Neural progenitor cell (in vitro differentiated cells): ENCODE measurements at regions not wholly inside any gene's neighbourhood (a gene's known extent, or its start where the extent isn't known, plus 50 kb on each side); places are given as distances from the start of the nearest gene placed in this dataset. TPM values are rescaled to one million over a fixed set of nuclear protein-coding genes. Genes with fewer than 3 reads are reported as not detected.
"Not testable (repeated sequence)": the region's sequence is repeated elsewhere in the genome, so short reads cannot be mapped to it uniquely, and the experiment has no call there.

Source experiments
- DNase-seq: peaks from one replicate; pipeline ENCODE4 v3.0.0-alpha.2; 2016; ENCODE audit warnings: low spot score
- H2AFZ ChIP-seq: fragments of 200-600 bp; sonication (generic); replicated peaks from 2 replicates; pipeline ENCODE4 v1.6.1; 2016; ENCODE audit warnings: antibody characterized with exemption
- H3F3A ChIP-seq: fragments of 200-600 bp; sonication (generic); 2 replicates; pipeline ENCODE4 v1.6.1; 2016; ENCODE audit warnings: antibody characterized with exemption, low read depth
- H3K27ac ChIP-seq: fragments of 200-600 bp; sonication (generic); 2 replicates; pipeline ENCODE4 v1.5.1; 2016; ENCODE audit warnings: mild to moderate bottlenecking
- H3K27me3 ChIP-seq: fragments of 200-600 bp; sonication (generic); 2 replicates; pipeline ENCODE4 v1.6.1; 2016; ENCODE audit warnings: mild to moderate bottlenecking, moderate library complexity
- H3K36me3 ChIP-seq: fragments of 200-600 bp; sonication (generic); 2 replicates; pipeline ENCODE4 v1.5.1; 2016
- H3K4me1 ChIP-seq: fragments of 200-600 bp; sonication (generic); 2 replicates; pipeline ENCODE4 v1.6.1; 2016; ENCODE audit warnings: mixed run types
- H3K4me2 ChIP-seq: fragments of 200-600 bp; sonication (generic); 2 replicates; pipeline ENCODE4 v1.6.1; 2016
- H3K4me3 ChIP-seq: fragments of 200-600 bp; sonication (generic); 2 replicates; pipeline ENCODE4 v1.5.1; 2016
- H3K79me2 ChIP-seq: fragments of 200-600 bp; sonication (generic); 2 replicates; pipeline ENCODE4 v1.6.1; 2016; ENCODE audit warnings: low read depth
- H3K9ac ChIP-seq: fragments of 200-600 bp; sonication (generic); 2 replicates; pipeline ENCODE4 v1.6.1; 2016
- H3K9me3 ChIP-seq: fragments of 200-600 bp; sonication (generic); 2 replicates; pipeline ENCODE4 v1.5.1; 2016; ENCODE audit warnings: low read depth
- H4K20me1 ChIP-seq: fragments of 200-600 bp; sonication (generic); 2 replicates; pipeline ENCODE4 v1.6.1; 2016; ENCODE audit warnings: low read depth
- H3K27ac Mint-ChIP-seq: 3 replicates; pipeline ENCODE4 v1.8.0; 2021; ENCODE audit warnings: mixed read lengths
- H3K27me3 Mint-ChIP-seq: 2 replicates; pipeline ENCODE4 v1.8.0; 2022; ENCODE audit warnings: low read depth, mild to moderate bottlenecking, inconsistent platforms, moderate library complexity, mixed read lengths; ENCODE audit not compliant: insufficient read depth
- H3K36me3 Mint-ChIP-seq: 3 replicates; pipeline ENCODE4 v1.8.0; 2021; ENCODE audit warnings: mixed read lengths
- H3K4me1 Mint-ChIP-seq: 3 replicates; pipeline ENCODE4 v1.8.0; 2021; ENCODE audit warnings: mixed read lengths
- H3K4me3 Mint-ChIP-seq: 3 replicates; pipeline ENCODE4 v1.8.0; 2021; ENCODE audit warnings: mild to moderate bottlenecking, moderate library complexity, mixed read lengths
- H3K9me3 Mint-ChIP-seq: 3 replicates; pipeline ENCODE4 v1.8.0; 2020; ENCODE audit warnings: mixed read lengths
- CTCF ChIP-seq: fragments of 200-600 bp; sonication (generic); IDR thresholded peaks from 2 replicates; pipeline ENCODE4 v1.5.1; 2017; ENCODE audit warnings: antibody characterized with exemption, mild to moderate bottlenecking
- EZH2 ChIP-seq: fragments of 200-600 bp; sonication (generic); IDR thresholded peaks from 2 replicates; pipeline ENCODE4 v1.6.1; 2017; ENCODE audit warnings: antibody characterized with exemption, mild to moderate bottlenecking, moderate library complexity
- EZH2phosphoT487 ChIP-seq: fragments of 200-600 bp; sonication (generic); IDR thresholded peaks from 2 replicates; pipeline ENCODE4 v1.6.1; 2017; ENCODE audit warnings: antibody characterized with exemption
- small RNA-seq: library from RNA; depleted of rRNA; stranded (forward); fragments of <200 nt; gene quantifications from one replicate; pipeline ENCODE3, GENCODE V24; 2015

- Histone ChIP-seq H3K36me3 (no peaks in the 10 kb centered on the region), H3K4me3 (no peak overlapping the region), H3K27me3 (no peaks in the 10 kb centered on the region), H3F3A (no peaks in the 10 kb centered on the region), H3K4me2 (no peak overlapping the region), H3K27ac (no peak overlapping the region), H3K9me3 (no peaks in the 10 kb centered on the region), H4K20me1 (no peaks in the 10 kb centered on the region), H3K79me2 (no peaks in the 10 kb centered on the region), H3K4me1 (no peaks in the 10 kb centered on the region), H2AFZ (no peak overlapping the region), H3K9ac (no peak overlapping the region)
- Mint-ChIP-seq H3K27ac (no peak overlapping the region), H3K27me3 (no peaks in the 10 kb centered on the region), H3K9me3 (no peaks in the 10 kb centered on the region), H3K4me3 (no peak overlapping the region), H3K4me1 (no peaks in the 10 kb centered on the region), H3K36me3 (no peaks in the 10 kb centered on the region)
- TF ChIP-seq EZH2phosphoT487 (no peak), EZH2 (no peak), CTCF (no peak)
- no peak for DNase-seq
Observed at GRCh38 chrX:41981481-41982013, 58.2 kb upstream of the CASK start.

- H3K4me2 ChIP-seq, DNase-seq, H3K9me3 ChIP-seq, H3K79me2 ChIP-seq, H3K27me3 Mint-ChIP-seq, H3K27ac Mint-ChIP-seq, H2AFZ ChIP-seq, H4K20me1 ChIP-seq, H3K36me3 ChIP-seq, H3K4me1 ChIP-seq, H3K36me3 Mint-ChIP-seq, H3K27ac ChIP-seq, H3K4me3 Mint-ChIP-seq, H3F3A ChIP-seq, H3K27me3 ChIP-seq, H3K9ac ChIP-seq, H3K4me3 ChIP-seq, H3K4me1 Mint-ChIP-seq, H3K9me3 Mint-ChIP-seq: not testable (repeated sequence)
Observed at GRCh38 chrX:41974677-41975076, 51.3 kb upstream of the CASK start.

GRCh38 chrX:41973208-41973607 lies 49.9 kb upstream of the CASK start:
- Histone ChIP-seq H3F3A (no peaks in the 10 kb centered on the region), H4K20me1 (no peaks in the 10 kb centered on the region), H3K27ac (no peak overlapping the region), H3K4me3 (no peak overlapping the region), H3K9me3 (no peaks in the 10 kb centered on the region), H3K4me2 (no peak overlapping the region), H3K36me3 (no peaks in the 10 kb centered on the region), H3K79me2 (no peaks in the 10 kb centered on the region), H3K27me3 (no peaks in the 10 kb centered on the region), H2AFZ (no peak overlapping the region), H3K4me1 (no peaks in the 10 kb centered on the region), H3K9ac (no peak overlapping the region)
- no peaks in the 10 kb centered on the region for H3K4me1 Mint-ChIP-seq
- no peak for DNase-seq
- H3K36me3 Mint-ChIP-seq: no peaks in the 10 kb centered on the region
- H3K27ac Mint-ChIP-seq: no peak overlapping the region
- TF ChIP-seq CTCF: no peak
- no peak for TF ChIP-seq EZH2
- no peak for TF ChIP-seq EZH2phosphoT487
- H3K4me3 Mint-ChIP-seq: no peak overlapping the region
- peaks cover 2% of the 10 kb centered on the region for H3K9me3 Mint-ChIP-seq
- no peaks in the 10 kb centered on the region for H3K27me3 Mint-ChIP-seq

Small RNAs in the stretch of these regions (small RNA-seq; reads per million reads assigned to genes)
- gene RNU6-1124P (not detected), gene RNU6-630P (not detected), gene Z92545.1 (not detected)
